ENCODE measurements at regions not wholly inside any gene's neighbourhood (a gene's known extent, or its start where the extent isn't known, plus 50 kb on each side); places are given as distances from the start of the nearest gene placed in this dataset.

- Histone ChIP-seq H3K79me2 (ENCODE audit: low read length) (no peaks in the 10 kb centered on the region), H3K4me1 (ENCODE audit: low read length) (peaks cover 45% of the 10 kb centered on the region), H3K36me3 (replicated peaks; ENCODE audit: low read depth, low read length) (peaks cover 12% of the 10 kb centered on the region), H3K9me3 (ENCODE audit: insufficient read depth, low read length) (peaks cover 5% of the 10 kb centered on the region; the same call in 1 of the 2 replicates), H3K9ac (ENCODE audit: low read length) (no peak overlapping the region), H3K4me2 (ENCODE audit: low read length) (no peak overlapping the region), H2AFZ (ENCODE audit: low read depth, low read length) (peak overlapping the region; percentile 39; the same call in 1 of the 2 replicates), H4K20me1 (ENCODE audit: insufficient read depth, low read length) (no peaks in the 10 kb centered on the region), H3K27ac (ENCODE audit: low read length) (no peak overlapping the region), H3K27me3 (ENCODE audit: low read depth, low read length) (no peaks in the 10 kb centered on the region), H3K4me3 (ENCODE audit: low read length) (no peak overlapping the region)
- no peak for TF ChIP-seq EZH2phosphoT487 (IDR thresholded peaks at IDR 0.05; ENCODE audit: low read depth)
- TF ChIP-seq, protein P1, sequence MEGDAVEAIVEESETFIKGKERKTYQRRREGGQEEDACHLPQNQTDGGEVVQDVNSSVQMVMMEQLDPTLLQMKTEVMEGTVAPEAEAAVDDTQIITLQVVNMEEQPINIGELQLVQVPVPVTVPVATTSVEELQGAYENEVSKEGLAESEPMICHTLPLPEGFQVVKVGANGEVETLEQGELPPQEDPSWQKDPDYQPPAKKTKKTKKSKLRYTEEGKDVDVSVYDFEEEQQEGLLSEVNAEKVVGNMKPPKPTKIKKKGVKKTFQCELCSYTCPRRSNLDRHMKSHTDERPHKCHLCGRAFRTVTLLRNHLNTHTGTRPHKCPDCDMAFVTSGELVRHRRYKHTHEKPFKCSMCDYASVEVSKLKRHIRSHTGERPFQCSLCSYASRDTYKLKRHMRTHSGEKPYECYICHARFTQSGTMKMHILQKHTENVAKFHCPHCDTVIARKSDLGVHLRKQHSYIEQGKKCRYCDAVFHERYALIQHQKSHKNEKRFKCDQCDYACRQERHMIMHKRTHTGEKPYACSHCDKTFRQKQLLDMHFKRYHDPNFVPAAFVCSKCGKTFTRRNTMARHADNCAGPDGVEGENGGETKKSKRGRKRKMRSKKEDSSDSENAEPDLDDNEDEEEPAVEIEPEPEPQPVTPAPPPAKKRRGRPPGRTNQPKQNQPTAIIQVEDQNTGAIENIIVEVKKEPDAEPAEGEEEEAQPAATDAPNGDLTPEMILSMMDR (IDR thresholded peaks at IDR 0.05; ENCODE audit: low read depth, low read length): no peak
Observed at GRCh38 chrX:42951747-42952146, 173.8 kb upstream of the PPP1R2C start.

GRCh38 chrX:42952621-42953020, 174.7 kb upstream of the PPP1R2C start:
- Histone ChIP-seq H3K27me3 (ENCODE audit: low read depth, low read length) (no peaks in the 10 kb centered on the region), H3K79me2 (ENCODE audit: low read length) (no peaks in the 10 kb centered on the region), H3K4me3 (ENCODE audit: low read length) (no peak overlapping the region), H2AFZ (ENCODE audit: low read depth, low read length) (no peak overlapping the region), H3K4me2 (ENCODE audit: low read length) (no peak overlapping the region), H4K20me1 (ENCODE audit: insufficient read depth, low read length) (no peaks in the 10 kb centered on the region), H3K9me3 (ENCODE audit: insufficient read depth, low read length) (peaks cover 9% of the 10 kb centered on the region; the same call in 1 of the 2 replicates), H3K36me3 (replicated peaks; ENCODE audit: low read depth, low read length) (peaks cover 9% of the 10 kb centered on the region), H3K9ac (ENCODE audit: low read length) (no peak overlapping the region), H3K4me1 (ENCODE audit: low read length) (peaks cover 37% of the 10 kb centered on the region), H3K27ac (ENCODE audit: low read length) (no peak overlapping the region)
- TF ChIP-seq, protein P1 (IDR thresholded peaks at IDR 0.05; ENCODE audit: low read depth, low read length): no peak
- TF ChIP-seq EZH2phosphoT487 (IDR thresholded peaks at IDR 0.05; ENCODE audit: low read depth): no peak

- Histone ChIP-seq H3K27ac (ENCODE audit: low read length) (peak overlapping the region; percentile 93), H3K4me1 (ENCODE audit: low read length) (peaks cover 37% of the 10 kb centered on the region), H3K4me2 (ENCODE audit: low read length) (peak overlapping the region; percentile 67), H3K9me3 (ENCODE audit: insufficient read depth, low read length) (peaks cover 9% of the 10 kb centered on the region; the same call in 1 of the 2 replicates), H3K27me3 (ENCODE audit: low read depth, low read length) (no peaks in the 10 kb centered on the region), H2AFZ (ENCODE audit: low read depth, low read length) (no peak overlapping the region), H3K9ac (ENCODE audit: low read length) (peak overlapping the region; percentile 56), H3K36me3 (replicated peaks; ENCODE audit: low read depth, low read length) (peaks cover 11% of the 10 kb centered on the region), H3K79me2 (ENCODE audit: low read length) (no peaks in the 10 kb centered on the region), H3K4me3 (ENCODE audit: low read length) (peak overlapping the region; percentile 22), H4K20me1 (ENCODE audit: insufficient read depth, low read length) (no peaks in the 10 kb centered on the region)
- TF ChIP-seq, protein P1 (IDR thresholded peaks at IDR 0.05; ENCODE audit: low read depth, low read length): no peak
- no peak for TF ChIP-seq EZH2phosphoT487 (IDR thresholded peaks at IDR 0.05; ENCODE audit: low read depth)
Observed at GRCh38 chrX:42954880-42955279, 176.9 kb upstream of the PPP1R2C start.

DNA sequence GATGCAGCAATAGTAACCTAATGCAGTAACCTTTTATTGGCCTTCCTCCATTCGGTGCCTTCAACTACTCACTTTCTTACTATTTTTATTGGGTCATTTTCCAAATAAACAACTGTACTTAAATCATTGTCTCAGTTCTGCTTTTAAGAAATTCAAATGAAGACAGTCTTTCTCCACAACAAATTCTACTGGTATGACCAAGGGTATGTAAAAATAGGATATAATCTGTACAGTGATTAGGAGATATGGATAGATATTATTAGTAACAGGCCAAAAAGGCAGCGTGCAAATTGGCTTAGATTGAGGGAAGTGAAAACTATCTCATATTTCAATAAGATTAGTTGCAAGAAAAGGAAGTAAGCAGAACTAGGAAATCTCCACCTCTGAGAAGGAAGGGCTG, 177.4 kb upstream of the PPP1R2C start:
- H3K4me2 ChIP-seq (ENCODE audit: low read length): peak overlapping the region; percentile 67
- peak overlapping the region; percentile 93 for H3K27ac ChIP-seq (ENCODE audit: low read length)

More for the DNA sequence above, 177.4 kb upstream of the PPP1R2C start:
- Histone ChIP-seq H3K79me2 (ENCODE audit: low read length) (no peaks in the 10 kb centered on the region), H3K36me3 (replicated peaks; ENCODE audit: low read depth, low read length) (peaks cover 11% of the 10 kb centered on the region), H3K4me1 (ENCODE audit: low read length) (peaks cover 37% of the 10 kb centered on the region), H3K9me3 (ENCODE audit: insufficient read depth, low read length) (peaks cover 9% of the 10 kb centered on the region; the same call in 1 of the 2 replicates), H3K9ac (ENCODE audit: low read length) (peak overlapping the region; percentile 56), H3K4me3 (ENCODE audit: low read length) (peak overlapping the region; percentile 22; the same call in 1 of the 2 replicates), H2AFZ (ENCODE audit: low read depth, low read length) (no peak overlapping the region), H4K20me1 (ENCODE audit: insufficient read depth, low read length) (no peaks in the 10 kb centered on the region), H3K27me3 (ENCODE audit: low read depth, low read length) (no peaks in the 10 kb centered on the region)
- TF ChIP-seq EZH2phosphoT487 (IDR thresholded peaks at IDR 0.05; ENCODE audit: low read depth): no peak
- TF ChIP-seq, protein P1 (IDR thresholded peaks at IDR 0.05; ENCODE audit: low read depth, low read length): no peak
